ENCODE measurements at regions not wholly inside any gene's neighbourhood (a gene's known extent, or its start where the extent isn't known, plus 50 kb on each side); places are given as distances from the start of the nearest gene placed in this dataset.

DNA sequence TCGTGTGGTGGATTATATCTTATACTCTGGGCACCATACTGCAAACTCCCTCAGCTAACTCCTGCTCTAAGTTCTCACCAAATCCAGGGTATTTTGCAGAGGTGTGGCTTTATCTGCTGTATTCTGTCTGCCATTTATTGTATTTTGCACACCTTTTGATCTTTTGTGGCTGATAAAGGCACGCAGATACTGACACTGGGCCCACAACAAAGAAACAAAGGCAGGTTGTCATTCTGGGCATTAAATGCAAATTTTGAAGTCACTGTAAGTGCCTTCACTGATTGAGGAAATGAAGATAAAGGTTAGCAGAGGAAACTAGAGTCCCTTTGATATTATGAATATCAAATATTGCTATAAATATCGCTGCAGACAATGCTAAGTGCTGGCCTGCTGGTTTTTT, 265.8 kb upstream of the MEIS1 start:
- TF ChIP-seq, protein P1, sequence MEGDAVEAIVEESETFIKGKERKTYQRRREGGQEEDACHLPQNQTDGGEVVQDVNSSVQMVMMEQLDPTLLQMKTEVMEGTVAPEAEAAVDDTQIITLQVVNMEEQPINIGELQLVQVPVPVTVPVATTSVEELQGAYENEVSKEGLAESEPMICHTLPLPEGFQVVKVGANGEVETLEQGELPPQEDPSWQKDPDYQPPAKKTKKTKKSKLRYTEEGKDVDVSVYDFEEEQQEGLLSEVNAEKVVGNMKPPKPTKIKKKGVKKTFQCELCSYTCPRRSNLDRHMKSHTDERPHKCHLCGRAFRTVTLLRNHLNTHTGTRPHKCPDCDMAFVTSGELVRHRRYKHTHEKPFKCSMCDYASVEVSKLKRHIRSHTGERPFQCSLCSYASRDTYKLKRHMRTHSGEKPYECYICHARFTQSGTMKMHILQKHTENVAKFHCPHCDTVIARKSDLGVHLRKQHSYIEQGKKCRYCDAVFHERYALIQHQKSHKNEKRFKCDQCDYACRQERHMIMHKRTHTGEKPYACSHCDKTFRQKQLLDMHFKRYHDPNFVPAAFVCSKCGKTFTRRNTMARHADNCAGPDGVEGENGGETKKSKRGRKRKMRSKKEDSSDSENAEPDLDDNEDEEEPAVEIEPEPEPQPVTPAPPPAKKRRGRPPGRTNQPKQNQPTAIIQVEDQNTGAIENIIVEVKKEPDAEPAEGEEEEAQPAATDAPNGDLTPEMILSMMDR (IDR thresholded peaks at IDR 0.05): no peak
- TF ChIP-seq NR3C1 (CRISPR knock-in tag; conservative IDR thresholded peaks at IDR 0.05; ENCODE audit: low read depth) (no peak), GTF2I (CRISPR knock-in tag; conservative IDR thresholded peaks at IDR 0.05) (no peak), ELF4 (CRISPR knock-in tag; IDR thresholded peaks at IDR 0.05; ENCODE audit: low read depth) (no peak), ZNF219 (CRISPR knock-in tag; IDR thresholded peaks at IDR 0.05; ENCODE audit: borderline replicate concordance) (no peak), NR2C2 (CRISPR knock-in tag; IDR thresholded peaks at IDR 0.05) (no peak), NFE2L1 (CRISPR knock-in tag; IDR thresholded peaks at IDR 0.05) (no peak), SP1 (CRISPR knock-in tag; conservative IDR thresholded peaks at IDR 0.05) (no peak)
- TF ChIP-seq, protein P2, sequence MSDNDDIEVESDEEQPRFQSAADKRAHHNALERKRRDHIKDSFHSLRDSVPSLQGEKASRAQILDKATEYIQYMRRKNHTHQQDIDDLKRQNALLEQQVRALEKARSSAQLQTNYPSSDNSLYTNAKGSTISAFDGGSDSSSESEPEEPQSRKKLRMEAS (CRISPR knock-in tag; IDR thresholded peaks at IDR 0.05): no peak
- TF ChIP-seq, protein P3, sequence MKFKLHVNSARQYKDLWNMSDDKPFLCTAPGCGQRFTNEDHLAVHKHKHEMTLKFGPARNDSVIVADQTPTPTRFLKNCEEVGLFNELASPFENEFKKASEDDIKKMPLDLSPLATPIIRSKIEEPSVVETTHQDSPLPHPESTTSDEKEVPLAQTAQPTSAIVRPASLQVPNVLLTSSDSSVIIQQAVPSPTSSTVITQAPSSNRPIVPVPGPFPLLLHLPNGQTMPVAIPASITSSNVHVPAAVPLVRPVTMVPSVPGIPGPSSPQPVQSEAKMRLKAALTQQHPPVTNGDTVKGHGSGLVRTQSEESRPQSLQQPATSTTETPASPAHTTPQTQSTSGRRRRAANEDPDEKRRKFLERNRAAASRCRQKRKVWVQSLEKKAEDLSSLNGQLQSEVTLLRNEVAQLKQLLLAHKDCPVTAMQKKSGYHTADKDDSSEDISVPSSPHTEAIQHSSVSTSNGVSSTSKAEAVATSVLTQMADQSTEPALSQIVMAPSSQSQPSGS (CRISPR knock-in tag; IDR thresholded peaks at IDR 0.05; ENCODE audit: borderline replicate concordance, low read depth): no peak
- TF ChIP-seq, protein P4, sequence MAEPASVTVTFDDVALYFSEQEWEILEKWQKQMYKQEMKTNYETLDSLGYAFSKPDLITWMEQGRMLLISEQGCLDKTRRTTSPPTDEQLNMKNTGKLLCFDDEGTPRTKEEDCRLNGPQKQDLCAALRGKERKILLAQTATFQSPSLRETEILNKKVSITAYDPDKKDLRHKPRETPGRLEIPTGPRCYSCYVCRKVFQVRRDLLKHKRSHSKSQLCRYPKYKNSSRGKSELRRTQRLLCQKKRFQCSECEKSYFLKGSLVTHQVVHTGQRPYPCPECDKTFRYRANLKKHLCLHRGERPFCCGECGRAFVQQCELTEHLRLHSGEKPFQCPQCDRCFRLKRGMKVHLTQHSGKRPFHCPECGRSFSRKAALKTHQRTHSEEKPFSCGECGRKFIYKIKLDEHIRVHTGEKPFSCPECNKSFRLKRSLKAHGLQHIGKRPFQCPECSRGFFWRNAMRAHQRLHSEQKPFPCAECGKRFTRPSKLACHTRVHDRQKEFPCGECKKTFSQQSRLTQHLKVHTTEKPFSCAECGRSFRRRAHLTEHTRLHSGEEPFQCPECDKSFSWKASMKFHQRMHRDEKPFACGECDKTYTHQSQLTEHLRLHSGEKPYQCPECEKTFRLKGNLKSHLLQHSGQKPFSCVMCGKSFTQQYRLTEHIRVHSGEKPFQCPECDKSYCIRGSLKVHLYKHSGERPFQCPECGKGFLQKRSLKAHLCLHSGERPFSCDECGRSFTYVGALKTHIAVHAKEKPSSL (CRISPR knock-in tag; conservative IDR thresholded peaks at IDR 0.05): no peak
- TF ChIP-seq, protein P5, sequence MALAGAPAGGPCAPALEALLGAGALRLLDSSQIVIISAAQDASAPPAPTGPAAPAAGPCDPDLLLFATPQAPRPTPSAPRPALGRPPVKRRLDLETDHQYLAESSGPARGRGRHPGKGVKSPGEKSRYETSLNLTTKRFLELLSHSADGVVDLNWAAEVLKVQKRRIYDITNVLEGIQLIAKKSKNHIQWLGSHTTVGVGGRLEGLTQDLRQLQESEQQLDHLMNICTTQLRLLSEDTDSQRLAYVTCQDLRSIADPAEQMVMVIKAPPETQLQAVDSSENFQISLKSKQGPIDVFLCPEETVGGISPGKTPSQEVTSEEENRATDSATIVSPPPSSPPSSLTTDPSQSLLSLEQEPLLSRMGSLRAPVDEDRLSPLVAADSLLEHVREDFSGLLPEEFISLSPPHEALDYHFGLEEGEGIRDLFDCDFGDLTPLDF (CRISPR knock-in tag; IDR thresholded peaks at IDR 0.05): no peak
- TF ChIP-seq, protein P6, sequence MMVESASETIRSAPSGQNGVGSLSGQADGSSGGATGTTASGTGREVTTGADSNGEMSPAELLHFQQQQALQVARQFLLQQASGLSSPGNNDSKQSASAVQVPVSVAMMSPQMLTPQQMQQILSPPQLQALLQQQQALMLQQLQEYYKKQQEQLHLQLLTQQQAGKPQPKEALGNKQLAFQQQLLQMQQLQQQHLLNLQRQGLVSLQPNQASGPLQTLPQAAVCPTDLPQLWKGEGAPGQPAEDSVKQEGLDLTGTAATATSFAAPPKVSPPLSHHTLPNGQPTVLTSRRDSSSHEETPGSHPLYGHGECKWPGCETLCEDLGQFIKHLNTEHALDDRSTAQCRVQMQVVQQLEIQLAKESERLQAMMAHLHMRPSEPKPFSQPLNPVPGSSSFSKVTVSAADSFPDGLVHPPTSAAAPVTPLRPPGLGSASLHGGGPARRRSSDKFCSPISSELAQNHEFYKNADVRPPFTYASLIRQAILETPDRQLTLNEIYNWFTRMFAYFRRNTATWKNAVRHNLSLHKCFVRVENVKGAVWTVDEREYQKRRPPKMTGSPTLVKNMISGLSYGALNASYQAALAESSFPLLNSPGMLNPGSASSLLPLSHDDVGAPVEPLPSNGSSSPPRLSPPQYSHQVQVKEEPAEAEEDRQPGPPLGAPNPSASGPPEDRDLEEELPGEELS (CRISPR knock-in tag; IDR thresholded peaks at IDR 0.05): no peak
- TF ChIP-seq, protein P7, sequence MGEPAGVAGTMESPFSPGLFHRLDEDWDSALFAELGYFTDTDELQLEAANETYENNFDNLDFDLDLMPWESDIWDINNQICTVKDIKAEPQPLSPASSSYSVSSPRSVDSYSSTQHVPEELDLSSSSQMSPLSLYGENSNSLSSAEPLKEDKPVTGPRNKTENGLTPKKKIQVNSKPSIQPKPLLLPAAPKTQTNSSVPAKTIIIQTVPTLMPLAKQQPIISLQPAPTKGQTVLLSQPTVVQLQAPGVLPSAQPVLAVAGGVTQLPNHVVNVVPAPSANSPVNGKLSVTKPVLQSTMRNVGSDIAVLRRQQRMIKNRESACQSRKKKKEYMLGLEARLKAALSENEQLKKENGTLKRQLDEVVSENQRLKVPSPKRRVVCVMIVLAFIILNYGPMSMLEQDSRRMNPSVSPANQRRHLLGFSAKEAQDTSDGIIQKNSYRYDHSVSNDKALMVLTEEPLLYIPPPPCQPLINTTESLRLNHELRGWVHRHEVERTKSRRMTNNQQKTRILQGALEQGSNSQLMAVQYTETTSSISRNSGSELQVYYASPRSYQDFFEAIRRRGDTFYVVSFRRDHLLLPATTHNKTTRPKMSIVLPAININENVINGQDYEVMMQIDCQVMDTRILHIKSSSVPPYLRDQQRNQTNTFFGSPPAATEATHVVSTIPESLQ (CRISPR knock-in tag; IDR thresholded peaks at IDR 0.05): no peak

All from WTC11 (cell line).